ENCODE measurements at regions not wholly inside any gene's neighbourhood (a gene's known extent, or its start where the extent isn't known, plus 50 kb on each side); places are given as distances from the start of the nearest gene placed in this dataset.

DNA sequence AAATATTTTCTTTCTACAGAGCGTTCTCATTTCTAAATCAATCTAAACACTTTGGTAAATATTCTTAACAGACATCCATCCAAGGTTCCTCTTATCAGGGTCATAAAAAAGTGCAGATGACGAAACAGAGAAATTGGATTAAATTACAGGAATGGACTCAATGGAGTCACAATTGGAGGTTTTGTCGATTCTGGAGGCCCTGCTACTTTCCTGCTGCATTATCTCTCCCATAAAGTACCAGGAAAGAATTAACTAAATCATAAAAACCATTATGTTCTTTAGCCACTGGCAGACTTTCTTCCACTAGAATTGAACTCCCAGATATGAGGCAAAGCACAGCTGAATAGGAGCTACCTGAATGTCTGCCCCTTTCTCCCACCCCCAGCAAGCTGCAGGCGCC, 610.6 kb downstream of the HDGFL1 start:
- Histone ChIP-seq H3K9me3 (replicated peaks) (no peaks in the 10 kb centered on the region), H3K4me3 (no peak overlapping the region), H3K27me3 (replicated peaks) (no peaks in the 10 kb centered on the region), H3K4me1 (replicated peaks) (peaks cover 7% of the 10 kb centered on the region), H3K36me3 (no peaks in the 10 kb centered on the region), H3K27ac (no peak overlapping the region)
- no peak for DNase-seq (ENCODE audit: low read depth in 1 of 2, low spot score in 2 of 2)

DNA sequence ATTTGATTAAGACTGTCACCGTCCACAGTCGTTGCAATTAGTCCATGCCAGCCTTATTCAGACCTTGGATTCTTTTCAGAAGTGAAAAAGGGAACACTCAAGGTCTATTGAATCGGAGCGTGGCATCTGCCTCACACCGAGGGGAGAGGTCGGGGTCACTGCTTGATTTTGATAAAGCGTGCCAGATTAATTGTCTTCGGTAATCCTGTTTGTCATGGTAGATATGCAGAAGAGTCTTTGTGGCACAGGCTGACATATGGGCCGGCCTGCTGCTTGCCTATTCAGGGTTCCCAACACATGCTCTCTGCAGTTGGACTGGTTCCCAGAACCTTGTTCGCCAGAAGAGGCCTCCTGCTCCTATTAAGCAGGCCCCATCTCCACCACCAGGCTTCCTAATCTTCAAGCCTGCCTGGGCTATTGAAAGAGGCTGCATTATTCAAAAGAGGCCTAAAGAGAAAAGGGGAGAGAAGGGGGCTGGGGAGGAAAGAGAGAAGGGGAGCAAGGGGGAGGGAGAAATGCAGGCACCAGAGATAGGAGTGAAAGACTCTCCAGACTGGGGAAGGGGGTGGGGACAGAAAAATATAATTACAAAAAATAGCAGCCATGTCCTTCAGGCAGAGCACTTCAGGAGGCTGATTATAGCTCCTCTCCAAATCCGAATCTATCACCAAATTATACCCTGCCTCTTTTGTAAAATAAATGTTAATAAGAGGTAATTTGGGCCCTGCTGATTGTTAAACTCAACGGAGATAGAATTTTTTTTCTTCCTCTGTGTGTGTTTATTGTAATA, 611.3 kb downstream of the HDGFL1 start:
- Histone ChIP-seq H3K9me3 (replicated peaks) (no peaks in the 10 kb centered on the region), H3K4me3 (no peak overlapping the region), H3K4me1 (replicated peaks) (peaks cover under 1% of the 10 kb centered on the region; the same call in 1 of the 2 replicates), H3K36me3 (no peaks in the 10 kb centered on the region), H3K27me3 (replicated peaks) (no peaks in the 10 kb centered on the region), H3K27ac (no peak overlapping the region)
- no peak for DNase-seq (ENCODE audit: low read depth in 1 of 2, low spot score in 2 of 2)

DNA sequence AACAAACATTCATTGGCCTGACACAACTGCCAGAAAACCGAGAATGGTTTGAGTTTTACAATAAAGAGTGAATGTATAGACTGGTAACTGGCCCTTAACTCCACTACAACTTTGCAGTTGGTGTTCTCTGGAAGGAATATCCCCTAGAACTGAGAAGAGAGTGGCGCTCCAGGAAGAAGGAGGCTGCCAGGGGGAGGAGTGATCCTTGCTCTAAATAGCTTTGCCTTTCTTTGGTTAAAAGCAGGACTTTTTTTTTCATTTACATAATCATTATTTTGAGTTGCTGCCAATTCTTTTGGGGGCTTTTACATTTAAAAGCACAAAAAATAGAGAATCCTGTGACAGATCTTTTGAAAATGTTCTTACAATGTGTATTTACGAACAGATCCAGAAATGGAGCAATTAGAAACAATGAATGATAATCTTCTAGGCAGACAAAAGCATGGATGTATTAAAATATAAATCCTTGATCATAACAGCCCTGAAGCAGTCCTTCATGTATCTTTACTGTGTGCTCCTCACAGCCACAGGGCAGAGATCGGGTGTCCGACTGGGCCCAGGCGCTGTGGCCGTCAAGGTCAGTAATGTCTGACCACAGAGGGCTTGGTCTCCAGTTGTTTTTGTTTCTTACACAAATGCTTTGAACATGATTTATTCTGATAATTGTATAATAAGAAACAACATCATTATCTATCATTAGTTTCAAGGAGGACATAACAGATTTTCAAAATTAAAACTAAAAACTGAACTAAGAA, 612.2 kb downstream of the HDGFL1 start:
- no peak overlapping the region for H3K4me3 ChIP-seq
- no peak overlapping the region for H3K27ac ChIP-seq
- no peaks in the 10 kb centered on the region for H3K4me1 ChIP-seq (replicated peaks)
- H3K36me3 ChIP-seq = no peaks in the 10 kb centered on the region
- H3K27me3 ChIP-seq (replicated peaks) = no peaks in the 10 kb centered on the region
- no peaks in the 10 kb centered on the region for H3K9me3 ChIP-seq (replicated peaks)
- no peak for DNase-seq (ENCODE audit: low read depth in 1 of 2, low spot score in 2 of 2)

DNA sequence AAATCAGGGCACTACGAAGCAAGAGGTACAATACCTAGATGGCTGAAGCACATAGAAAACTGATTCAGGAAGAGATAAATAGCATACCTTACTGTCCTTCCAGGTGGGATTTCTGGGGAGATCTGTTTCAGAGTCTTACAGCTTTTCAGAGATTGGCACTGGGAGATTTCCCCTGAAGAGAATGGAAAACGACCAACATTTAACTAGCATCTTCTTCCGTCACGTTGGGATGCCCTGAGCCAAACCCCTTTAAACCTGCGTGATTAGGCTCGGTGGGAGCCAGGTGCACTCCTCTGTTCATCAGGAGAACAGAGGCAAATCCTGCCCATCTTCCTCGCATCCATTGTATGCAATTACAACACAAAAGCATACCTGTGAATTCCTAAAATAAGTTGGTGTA, 614.5 kb downstream of the HDGFL1 start:
- DNase-seq (ENCODE audit: low read depth in 1 of 2, low spot score in 2 of 2) = no peak
- H3K4me3 ChIP-seq = no peak overlapping the region
- H3K9me3 ChIP-seq (replicated peaks) = no peaks in the 10 kb centered on the region
- no peaks in the 10 kb centered on the region for H3K4me1 ChIP-seq (replicated peaks)
- H3K36me3 ChIP-seq = no peaks in the 10 kb centered on the region
- H3K27ac ChIP-seq = no peak overlapping the region
- H3K27me3 ChIP-seq (replicated peaks) = no peaks in the 10 kb centered on the region

DNA sequence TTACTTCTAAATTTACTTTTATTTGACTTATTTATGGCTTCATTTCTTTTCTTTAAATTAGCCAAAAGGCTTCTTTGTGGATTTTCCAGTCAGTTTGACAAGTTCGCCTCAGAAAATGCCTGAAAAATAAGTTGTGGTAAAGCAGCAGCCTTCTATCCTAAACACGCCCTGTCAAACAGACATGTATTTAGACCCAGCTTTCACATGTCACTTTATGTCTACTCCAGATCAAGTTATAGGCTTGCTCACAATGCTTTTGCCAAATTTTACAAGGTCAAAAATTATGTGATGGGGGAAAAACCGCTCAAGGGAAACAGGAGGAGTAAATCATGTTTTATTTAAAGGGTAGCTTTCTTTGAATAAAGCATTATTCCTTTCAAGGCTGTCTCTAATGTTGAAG, 615.0 kb downstream of the HDGFL1 start:
- no peak for DNase-seq (ENCODE audit: low read depth in 1 of 2, low spot score in 2 of 2)
- Histone ChIP-seq H3K27me3 (replicated peaks) (no peaks in the 10 kb centered on the region), H3K4me3 (no peak overlapping the region), H3K9me3 (replicated peaks) (no peaks in the 10 kb centered on the region), H3K27ac (no peak overlapping the region), H3K36me3 (no peaks in the 10 kb centered on the region), H3K4me1 (replicated peaks) (no peaks in the 10 kb centered on the region)

DNA sequence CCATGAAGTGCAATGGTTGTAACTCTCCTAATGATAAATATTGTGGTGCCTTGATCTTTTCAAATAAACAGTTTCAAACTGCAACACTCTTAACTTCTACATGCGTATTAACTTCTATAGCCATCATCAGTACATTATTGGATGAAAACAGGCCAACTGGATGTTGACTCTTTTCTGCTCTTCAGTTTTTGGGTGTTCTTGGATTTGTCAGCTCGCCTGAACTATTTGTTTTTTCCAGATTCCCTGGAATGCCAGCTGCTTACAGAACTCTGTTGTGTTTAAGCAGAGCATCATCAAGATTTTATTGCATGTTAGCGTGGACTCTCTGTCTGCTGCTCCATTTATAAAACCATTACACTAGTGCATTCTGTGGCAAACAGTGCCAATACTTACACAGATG, 626.1 kb downstream of the HDGFL1 start:
- Histone ChIP-seq H3K27ac (no peak overlapping the region), H3K27me3 (replicated peaks) (no peaks in the 10 kb centered on the region), H3K4me3 (no peak overlapping the region), H3K9me3 (replicated peaks) (no peaks in the 10 kb centered on the region), H3K4me1 (replicated peaks) (no peaks in the 10 kb centered on the region), H3K36me3 (no peaks in the 10 kb centered on the region)
- no peak for DNase-seq (ENCODE audit: low read depth in 1 of 2, low spot score in 2 of 2)

DNA sequence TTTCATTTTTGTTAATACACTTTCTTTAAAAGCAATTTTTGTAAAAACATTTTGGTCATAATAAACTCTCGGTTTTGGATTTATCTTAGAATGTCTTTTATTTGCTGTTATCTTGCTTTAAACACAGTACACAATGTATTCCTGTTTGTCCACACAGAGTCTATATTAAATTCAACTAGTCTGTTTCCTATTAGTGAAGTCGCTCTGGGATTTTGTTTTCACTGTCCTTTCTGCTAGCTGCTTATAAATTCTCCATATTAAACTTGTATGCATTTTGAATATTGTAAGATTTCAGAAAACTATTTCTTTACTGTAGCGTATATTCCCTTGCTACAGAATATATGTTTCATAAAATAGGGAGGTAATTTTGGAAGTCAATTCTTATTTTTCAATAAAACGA, 630.2 kb downstream of the HDGFL1 start:
- no peak overlapping the region for H3K27ac ChIP-seq
- no peaks in the 10 kb centered on the region for H3K27me3 ChIP-seq (replicated peaks)
- no peaks in the 10 kb centered on the region for H3K4me1 ChIP-seq (replicated peaks)
- H3K9me3 ChIP-seq (replicated peaks) = no peaks in the 10 kb centered on the region
- no peak overlapping the region for H3K4me3 ChIP-seq
- DNase-seq (ENCODE audit: low read depth in 1 of 2, low spot score in 2 of 2) = no peak
- H3K36me3 ChIP-seq = no peaks in the 10 kb centered on the region

DNA sequence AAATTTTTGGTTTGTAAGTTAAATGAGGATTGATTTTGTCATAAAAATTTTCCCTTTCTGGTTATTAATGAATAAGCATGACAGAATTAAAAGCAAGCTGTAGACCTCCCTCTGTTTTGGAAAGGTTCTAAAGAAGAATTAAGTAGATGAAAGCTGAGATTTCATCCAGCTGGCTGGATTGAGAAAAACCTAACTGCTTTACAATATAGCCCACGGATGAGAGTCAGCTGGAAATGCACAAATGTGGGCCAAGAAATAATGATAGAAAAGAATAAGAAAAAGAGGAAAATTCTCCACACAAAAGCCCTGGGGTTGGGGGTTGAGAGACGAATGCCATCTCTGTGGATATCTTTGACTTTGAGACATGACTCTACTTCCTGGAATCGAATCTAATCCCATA, 631.6 kb downstream of the HDGFL1 start:
- Histone ChIP-seq H3K27ac (no peak overlapping the region), H3K4me1 (replicated peaks) (no peaks in the 10 kb centered on the region), H3K9me3 (replicated peaks) (no peaks in the 10 kb centered on the region), H3K27me3 (replicated peaks) (no peaks in the 10 kb centered on the region), H3K4me3 (no peak overlapping the region), H3K36me3 (no peaks in the 10 kb centered on the region)
- DNase-seq (ENCODE audit: low read depth in 1 of 2, low spot score in 2 of 2) = no peak

DNA sequence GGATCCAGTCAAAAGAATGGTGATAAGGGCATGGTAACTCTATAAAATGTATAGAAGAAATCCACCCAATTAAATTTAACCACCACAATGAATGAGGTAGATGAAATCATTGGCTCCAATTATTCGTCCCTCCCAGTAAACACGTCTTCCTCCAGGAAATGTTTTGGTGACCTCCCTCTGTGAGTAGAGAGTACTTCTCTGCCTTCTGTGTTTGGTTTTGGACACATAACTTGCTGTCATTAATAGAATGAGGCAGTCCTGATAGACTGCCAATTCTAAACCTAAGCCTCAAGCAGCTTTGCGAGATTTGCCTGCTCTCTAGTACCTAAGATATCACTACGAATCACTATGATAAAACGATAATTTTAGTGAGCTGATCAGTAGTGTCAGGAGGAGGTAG, 632.8 kb downstream of the HDGFL1 start:
- Histone ChIP-seq H3K27me3 (replicated peaks) (no peaks in the 10 kb centered on the region), H3K4me3 (no peak overlapping the region)
- DNase-seq (ENCODE audit: low read depth in 1 of 2, low spot score in 2 of 2) = no peak

DNA sequence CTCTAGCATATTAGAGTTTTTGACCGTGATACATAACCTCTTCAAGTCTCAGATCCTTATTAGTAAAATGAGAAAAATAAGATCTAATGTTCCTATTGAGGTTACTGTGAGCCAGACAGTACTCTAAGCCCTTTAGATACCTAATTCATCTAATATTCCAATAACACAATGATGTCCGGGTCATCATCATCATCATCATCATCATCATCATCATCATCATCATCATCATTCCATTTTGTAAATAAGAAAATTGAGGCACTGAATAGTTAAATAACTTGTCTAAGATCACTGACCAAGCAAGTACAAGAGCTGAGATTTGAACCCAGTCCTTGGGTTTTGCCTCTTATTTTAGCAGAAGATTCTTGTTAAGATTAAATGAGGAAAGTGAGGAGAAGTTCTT, 643.0 kb downstream of the HDGFL1 start:
- Histone ChIP-seq H3K9me3 (replicated peaks) (0 out of 2 replicates have a peak, but pooled peaks cover 5% of the 10 kb centered on the region), H3K27ac (no peak overlapping the region), H3K4me1 (replicated peaks) (no peaks in the 10 kb centered on the region), H3K27me3 (replicated peaks) (no peaks in the 10 kb centered on the region), H3K4me3 (no peak overlapping the region), H3K36me3 (no peaks in the 10 kb centered on the region)
- DNase-seq (ENCODE audit: low read depth in 1 of 2, low spot score in 2 of 2) = no peak

More for the DNA sequence above, 632.8 kb downstream of the HDGFL1 start:
- H3K36me3 ChIP-seq = no peaks in the 10 kb centered on the region
- no peaks in the 10 kb centered on the region for H3K4me1 ChIP-seq (replicated peaks)
- no peaks in the 10 kb centered on the region for H3K9me3 ChIP-seq (replicated peaks)
- no peak overlapping the region for H3K27ac ChIP-seq

DNA sequence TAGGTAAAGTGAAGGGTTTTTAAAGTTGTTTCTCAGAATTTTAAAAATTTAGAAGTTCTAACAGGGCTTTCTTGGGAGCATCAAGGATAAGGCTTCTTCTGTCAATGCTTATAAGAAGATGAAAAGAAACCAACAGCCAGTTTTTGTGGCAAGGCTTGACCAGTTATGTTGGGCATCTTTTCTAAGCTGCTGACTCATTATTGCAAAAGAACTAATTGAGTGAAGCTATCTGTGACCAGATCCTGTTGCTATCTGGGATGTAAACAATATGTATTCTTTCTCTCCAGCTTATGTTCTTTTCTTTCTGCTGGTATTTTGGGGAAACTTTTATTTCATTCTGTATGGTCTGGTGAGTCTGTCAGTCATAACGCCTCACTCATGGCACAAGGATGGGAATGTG, 643.8 kb downstream of the HDGFL1 start:
- no peaks in the 10 kb centered on the region for H3K36me3 ChIP-seq
- H3K4me3 ChIP-seq = no peak overlapping the region
- H3K27ac ChIP-seq = no peak overlapping the region
- no peaks in the 10 kb centered on the region for H3K27me3 ChIP-seq (replicated peaks)
- no peak for DNase-seq (ENCODE audit: low read depth in 1 of 2, low spot score in 2 of 2)
- H3K4me1 ChIP-seq (replicated peaks) = no peaks in the 10 kb centered on the region
- 0 out of 2 replicates have a peak, but pooled peaks cover 5% of the 10 kb centered on the region for H3K9me3 ChIP-seq (replicated peaks)

DNA sequence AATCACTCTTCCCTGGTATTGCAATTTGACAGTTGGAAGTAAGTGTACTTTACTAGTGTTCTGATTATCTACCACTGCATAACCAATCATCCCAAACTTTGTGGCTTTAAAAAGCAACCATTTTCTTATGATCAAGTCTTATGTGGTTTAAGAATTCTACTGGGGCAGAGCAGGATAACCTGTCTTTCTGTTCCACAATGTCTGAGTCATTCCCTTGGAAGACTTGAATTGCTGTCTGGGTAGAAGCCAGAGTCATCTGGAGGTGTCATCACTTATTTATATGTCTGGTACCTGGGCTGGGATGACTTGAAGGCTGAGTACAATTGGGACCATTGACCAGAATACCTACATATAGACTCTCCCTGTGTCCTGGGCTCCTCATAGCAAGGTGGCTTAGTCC, 644.3 kb downstream of the HDGFL1 start:
- Histone ChIP-seq H3K27ac (no peak overlapping the region), H3K4me3 (no peak overlapping the region), H3K4me1 (replicated peaks) (no peaks in the 10 kb centered on the region), H3K36me3 (no peaks in the 10 kb centered on the region), H3K27me3 (replicated peaks) (no peaks in the 10 kb centered on the region), H3K9me3 (replicated peaks) (0 out of 2 replicates have a peak, but pooled peaks cover 5% of the 10 kb centered on the region)
- DNase-seq (ENCODE audit: low read depth in 1 of 2, low spot score in 2 of 2) = no peak

DNA sequence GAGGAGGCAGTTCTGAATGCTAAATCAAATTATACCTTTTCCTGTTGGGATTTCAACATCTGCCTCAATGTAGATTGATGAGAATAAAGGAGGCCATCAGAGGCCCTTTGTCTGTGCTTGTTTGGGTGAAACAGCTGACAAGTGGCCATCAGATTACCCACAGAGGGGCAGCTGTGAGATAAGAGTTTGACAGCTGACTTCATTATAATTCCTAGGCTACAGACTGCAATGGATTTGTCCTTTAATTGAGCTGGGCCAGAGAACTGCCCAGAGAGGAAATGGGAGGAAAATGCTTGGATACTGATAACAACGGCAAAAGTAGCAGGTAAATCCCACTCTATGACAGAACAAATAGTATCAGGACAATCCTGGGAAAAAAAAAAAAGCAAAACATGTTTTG, 649.4 kb downstream of the HDGFL1 start:
- no peak for DNase-seq (ENCODE audit: low read depth in 1 of 2, low spot score in 2 of 2)
- Histone ChIP-seq H3K27me3 (replicated peaks) (no peaks in the 10 kb centered on the region), H3K27ac (no peak overlapping the region), H3K36me3 (no peaks in the 10 kb centered on the region), H3K9me3 (replicated peaks) (0 out of 2 replicates have a peak, but pooled peaks cover 4% of the 10 kb centered on the region), H3K4me1 (replicated peaks) (no peaks in the 10 kb centered on the region), H3K4me3 (no peak overlapping the region)

DNA sequence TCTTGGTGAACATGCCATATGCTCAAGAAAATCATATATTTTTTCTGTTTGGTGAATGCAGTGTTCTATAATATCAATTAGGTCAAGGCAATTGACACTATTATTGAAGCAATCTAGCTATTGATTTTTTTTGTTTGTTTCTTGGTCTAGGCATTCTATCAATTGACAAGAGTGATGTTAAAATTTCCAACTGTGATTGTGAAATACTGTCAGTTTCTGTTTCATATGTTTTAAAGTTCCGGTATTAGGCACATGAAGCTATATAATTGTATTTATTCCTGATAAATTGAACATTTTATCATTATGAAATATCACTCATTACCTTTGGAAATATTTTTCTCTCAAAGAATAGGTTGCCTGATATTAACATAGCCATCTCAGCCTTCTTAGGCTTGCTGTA, 653.4 kb downstream of the HDGFL1 start:
- peaks cover 4% of the 10 kb centered on the region; the same call in 1 of the 2 replicates for H3K9me3 ChIP-seq (replicated peaks)
- no peaks in the 10 kb centered on the region for H3K4me1 ChIP-seq (replicated peaks)
- no peaks in the 10 kb centered on the region for H3K27me3 ChIP-seq (replicated peaks)
- H3K27ac ChIP-seq = no peak overlapping the region
- no peaks in the 10 kb centered on the region for H3K36me3 ChIP-seq
- no peak overlapping the region for H3K4me3 ChIP-seq
- no peak for DNase-seq (ENCODE audit: low read depth in 1 of 2, low spot score in 2 of 2)

Data from SJSA1 (cell line).